ELF-1 (cell line): ENCODE measurements at regions not wholly inside any gene's neighbourhood (a gene's known extent, or its start where the extent isn't known, plus 50 kb on each side); places are given as distances from the start of the nearest gene placed in this dataset.

Experiments
- DNase-seq: peaks from one replicate; pipeline ENCODE4 v3.0.0-alpha.2; 2016; ENCODE audit warnings: low read depth, low spot score

DNA sequence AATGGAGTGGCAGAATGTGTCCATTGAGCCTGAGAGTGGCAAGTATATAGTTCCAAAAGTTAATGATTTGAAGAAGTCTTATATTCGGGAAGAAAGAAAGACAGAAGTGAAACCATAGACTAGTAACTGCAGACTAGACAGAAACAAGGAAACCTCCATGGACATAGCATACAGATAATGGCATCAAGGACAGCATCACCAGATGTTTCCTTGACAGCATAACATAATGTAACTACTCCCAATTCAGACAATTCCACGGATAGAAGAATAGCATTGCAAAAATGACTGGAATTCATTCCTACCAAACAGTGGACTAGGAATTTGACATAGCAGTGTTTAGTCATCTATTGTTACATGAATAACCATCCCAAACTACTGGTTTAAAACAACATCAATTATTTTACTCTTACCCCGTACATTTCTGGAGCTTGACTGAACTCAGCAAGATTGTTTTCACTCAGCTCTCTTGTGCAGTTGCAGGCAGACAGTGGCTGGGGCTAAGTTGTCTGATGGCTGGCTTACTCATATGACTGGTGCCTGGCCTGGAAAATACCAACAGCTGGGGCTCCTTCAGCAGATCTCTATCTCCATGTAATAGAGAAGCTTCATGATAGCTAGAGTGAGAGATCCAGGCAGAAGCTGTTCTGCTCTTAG is 109.7 kb upstream of the GADL1 start:
- DNase-seq, result no peak

DNA sequence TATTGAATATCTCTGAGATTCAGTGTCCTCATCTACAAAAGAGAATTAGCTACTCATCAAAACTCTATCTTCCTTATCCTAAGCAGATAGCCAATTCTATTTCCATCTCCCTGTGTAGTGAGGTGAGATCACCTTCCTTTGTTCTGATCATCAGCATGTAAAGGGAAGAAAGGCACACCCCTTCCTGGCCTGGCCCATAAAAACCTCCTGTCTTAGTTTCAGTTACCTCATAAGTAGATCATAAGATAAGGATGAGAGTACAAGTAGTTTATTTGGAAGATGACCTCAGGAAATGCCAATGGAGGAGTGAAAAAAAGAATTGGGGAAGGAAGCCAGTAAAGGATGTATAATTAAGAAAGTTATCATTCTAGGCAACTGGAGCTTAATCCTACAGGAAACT is 114.5 kb upstream of the GADL1 start:
- DNase-seq, result peak; percentile 21

DNA sequence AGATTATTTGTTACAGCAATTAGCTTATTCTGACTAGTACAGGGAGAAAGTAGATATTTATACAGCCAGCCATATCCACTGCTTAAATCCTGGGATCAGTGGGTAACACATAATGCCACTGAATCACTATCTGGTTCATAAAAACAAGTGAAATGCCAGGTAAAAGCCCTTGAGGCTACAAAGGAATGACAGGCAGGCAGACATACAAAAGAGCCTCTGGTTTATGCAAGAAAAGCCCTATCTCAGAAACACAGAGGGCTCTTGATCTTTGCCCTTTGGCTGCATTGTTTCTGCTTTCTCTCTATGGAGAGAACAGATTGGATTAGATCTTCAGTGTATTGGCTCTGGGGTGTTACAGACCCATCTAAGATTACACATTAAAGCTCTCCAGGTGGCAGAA is 115.4 kb upstream of the GADL1 start:
- DNase-seq, result peak; percentile 90

DNA sequence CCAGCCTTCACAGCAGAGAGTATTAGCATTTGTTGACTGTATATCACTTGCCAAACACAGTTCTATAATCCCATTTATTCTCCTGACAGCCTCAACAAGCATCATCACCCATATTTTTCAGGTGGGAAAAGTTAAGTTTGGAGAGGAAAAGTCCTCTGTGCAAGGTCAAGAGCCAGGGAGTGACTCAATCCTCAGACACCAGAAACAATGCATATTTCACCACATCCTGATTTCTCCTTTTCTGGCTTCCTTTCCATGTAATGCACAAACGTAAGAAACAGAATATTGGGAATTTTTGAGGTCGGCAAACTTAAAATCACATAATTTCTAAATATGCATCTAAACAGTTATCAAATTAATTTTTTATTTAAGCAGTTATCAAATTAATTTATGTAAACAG is 116.0 kb upstream of the GADL1 start:
- DNase-seq, result no peak

DNA sequence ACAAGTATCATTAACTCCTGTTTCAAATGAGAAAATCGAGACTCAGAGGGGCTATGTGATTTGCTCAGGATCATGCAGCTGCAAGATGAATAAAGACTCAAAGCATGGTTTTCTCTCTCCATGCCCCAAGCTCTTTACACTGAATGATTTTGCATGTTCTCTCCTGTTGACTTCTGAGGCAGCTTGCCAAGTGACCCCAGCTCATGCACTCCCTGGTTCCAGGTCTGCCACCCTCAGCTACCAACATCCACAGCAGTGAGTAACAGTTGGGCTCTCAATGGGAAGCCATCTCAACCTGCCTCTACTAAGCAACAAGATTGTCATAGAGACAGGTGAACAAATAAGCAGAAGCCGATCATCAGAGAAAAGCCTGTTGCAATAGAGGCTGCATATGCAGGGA is 116.9 kb upstream of the GADL1 start:
- no peak for DNase-seq

DNA sequence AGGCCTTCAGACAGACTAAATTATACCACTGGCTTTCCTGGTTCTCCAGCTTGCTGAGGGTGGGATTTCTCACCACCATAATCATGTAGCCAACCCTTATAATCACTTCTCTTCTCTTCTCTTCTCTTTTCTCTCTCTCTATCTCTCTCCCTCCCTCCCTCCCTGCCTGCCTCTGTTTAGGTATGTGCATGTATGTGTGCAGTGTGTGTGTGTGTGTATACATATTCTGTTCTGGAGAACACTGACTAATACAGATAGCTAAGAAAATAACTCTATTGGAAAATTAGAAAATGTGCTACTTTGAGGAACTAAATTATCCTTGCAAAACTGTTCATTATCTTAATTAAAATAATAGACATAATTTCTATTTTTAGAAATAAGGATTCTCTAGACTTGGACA is 118.6 kb upstream of the GADL1 start:
- DNase-seq, result no peak

DNA sequence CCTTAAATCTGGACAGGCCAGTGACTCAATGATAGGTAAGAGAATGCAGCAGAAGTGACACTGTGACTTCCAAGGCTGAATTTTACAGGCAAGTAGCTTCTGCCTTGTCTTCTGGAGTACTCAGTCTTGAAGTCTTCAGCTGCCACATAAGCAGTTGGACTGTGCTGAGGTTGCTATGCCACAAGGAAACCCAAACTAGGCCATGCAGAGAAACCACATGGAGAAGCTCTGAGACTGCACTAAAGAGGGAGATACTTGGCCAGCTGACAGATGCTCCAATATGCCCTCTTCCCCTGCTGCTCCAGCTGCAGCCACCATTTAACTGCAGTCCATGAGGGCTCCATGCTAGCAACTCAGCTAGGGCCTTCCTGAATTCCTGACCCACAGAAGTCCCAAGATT is 119.4 kb upstream of the GADL1 start:
- no peak for DNase-seq

DNA sequence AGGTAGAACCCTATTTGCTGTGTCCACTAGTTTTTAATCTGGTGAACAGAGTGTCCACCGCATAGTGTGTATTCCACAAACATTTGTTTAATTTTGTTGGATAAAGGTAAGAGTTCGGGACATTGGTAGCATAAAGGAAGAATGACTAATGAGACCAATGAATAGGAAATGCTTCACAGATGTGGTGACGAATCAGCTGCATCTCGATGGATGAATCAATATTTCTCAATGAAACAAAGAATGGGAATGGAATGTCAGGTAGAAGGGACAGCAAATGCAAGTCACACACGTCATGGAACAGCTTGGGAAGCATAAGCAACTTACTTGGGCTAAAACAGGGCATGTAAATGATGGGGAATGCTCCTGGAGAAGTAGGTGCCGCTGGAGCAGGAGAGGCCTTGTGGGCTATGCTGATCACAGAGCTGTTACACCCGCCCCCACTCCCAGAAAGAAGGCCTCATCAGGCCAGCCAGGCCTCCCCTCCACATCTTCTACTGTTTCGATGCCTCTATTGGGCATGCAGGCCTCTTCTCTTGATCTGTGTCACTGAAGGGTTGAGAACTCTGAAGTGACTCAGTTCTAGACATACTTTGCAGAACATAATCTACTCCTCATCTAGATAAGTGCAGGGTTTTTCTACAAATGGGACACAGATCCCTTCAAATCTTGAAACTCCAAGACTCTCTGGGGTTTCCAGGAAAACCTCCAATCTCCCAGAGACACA is 120.0 kb upstream of the GADL1 start:
- no peak for DNase-seq

DNA sequence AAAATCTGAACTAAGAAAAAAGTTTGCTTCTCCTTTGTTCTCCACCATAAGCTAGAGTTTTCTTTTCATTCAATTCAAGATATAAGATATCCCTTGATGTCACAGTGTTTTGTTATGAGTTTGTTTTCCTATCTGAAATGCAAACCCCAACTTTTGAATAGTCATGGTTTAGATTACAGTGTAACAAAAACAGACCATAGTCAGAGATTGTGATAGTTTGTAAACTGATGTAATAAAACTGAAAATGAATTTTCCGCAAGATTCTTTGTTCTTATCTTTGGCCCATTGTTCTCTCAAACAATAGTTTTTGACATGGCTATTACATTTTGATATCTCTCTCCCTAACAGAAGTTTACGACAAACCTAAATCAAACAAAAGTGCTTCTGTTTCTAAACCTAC is 121.7 kb upstream of the GADL1 start:
- no peak for DNase-seq

DNA sequence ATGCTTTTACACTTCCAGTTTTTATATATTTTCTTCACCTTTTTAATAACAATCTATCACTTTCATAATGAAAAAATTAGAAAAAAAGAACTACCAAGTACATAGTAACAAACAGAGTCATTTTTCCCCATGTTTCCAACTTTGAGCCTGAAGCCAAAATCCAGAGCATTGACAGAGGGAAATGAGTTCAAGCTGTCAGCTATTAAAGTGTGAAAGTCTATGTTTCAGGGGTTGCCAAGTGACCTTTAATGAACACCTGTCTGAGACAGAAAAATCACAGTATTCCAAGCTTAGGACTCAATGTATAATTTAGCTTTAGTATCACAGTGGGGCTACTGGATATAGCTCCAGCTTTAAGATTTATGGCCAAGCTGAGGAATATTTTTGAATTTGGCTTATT is 128.3 kb upstream of the GADL1 start:
- DNase-seq, result no peak

DNA sequence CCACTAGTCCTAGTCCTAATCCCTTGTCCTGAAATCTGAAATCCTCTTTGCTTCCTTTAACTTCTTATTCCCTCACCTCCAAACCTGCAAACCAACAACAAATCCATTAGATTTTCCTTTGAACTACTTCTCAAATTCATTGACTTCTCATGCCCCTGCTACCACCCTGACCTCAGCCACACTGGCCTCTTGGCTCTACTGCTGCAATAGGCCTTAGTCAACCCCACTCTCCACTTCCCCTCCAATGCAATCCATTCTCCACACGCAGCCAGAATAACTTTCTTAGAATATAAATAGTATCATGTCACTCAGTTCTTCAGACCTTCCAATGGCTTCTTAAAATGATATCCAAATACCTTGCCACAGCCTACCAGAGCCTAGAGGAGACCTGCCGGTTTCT is 131.1 kb upstream of the GADL1 start:
- no peak for DNase-seq

DNA sequence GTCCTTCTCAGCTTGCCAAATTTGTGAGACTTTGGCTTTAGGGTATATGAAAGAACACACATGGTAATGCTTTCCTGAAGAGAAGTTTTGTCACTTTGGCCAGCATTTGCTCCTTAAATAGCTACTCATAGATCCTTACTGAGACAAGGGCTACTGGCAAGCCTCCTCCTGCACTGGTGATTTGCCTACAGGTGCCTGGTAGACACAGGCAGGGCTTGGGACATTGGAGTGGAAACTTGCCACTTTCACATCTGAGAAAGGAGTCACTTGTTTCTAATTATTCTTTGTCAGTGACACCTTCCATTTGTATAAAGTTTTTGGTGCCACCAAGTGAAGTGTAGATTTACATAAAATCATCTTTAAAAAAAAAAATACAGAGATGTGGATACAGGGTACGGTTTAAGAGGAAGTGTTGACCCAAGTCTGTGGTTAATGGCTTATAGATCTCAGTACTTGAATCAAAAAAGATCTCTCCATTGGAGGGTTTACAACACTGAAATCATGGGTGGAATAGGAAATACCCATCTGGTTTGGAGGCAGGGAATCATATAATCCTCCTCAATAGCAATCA is 132.8 kb upstream of the GADL1 start:
- no peak for DNase-seq

DNA sequence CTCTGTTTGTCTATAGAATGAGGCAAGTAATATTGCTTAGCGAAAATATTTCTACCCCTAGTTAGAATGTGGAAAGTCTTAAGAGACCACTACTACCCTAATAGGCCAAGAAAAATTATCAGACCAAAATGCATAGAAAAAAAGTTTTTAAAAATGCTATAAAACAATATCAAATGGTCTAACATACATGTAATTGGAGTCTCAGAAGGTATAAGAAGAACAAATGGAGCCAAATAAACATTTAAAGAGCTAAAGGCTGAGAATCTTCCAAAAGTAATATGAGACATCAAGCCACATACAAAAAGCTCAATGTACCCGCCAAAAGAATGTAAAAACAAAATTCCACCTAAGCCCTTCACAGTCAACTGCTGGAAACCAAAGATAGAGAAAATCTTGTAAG is 133.5 kb upstream of the GADL1 start:
- no peak for DNase-seq

DNA sequence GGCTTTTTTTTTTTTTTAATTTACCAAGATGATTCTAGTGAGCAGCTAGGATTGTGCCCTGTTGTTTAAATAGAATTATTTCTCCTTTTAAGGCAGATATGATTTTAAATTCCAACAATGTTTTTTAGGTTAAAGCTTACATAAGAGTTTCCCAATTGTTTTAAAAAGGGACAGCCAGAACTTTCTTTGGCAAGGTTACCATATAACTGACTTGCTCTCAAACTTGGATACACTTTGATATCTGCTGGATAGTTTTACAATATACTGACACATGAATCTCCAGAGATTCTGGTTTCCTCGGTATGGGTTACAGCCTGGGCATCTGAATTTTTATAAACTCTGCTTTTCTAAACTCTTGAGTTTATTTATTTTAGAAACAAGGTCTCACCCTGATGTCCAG is 134.3 kb upstream of the GADL1 start:
- no peak for DNase-seq

DNA sequence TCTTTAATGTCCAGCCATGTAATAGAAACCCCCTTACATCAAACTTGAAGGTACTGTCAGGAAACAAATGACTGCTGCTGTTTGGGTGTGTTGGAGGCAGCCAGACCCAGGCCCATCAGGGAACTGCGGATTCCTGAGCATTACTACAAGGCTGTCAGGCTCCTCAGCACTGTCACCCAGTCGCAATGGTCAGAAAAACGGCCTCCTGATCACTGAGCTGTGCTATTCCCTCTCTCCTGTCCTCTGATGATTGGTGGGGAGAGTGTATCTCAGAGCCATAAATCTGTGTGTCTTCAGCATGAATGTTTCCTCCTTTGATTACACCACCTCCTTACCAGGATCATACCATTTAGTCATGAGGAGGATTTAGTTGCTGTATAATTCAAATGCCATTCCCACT is 135.2 kb upstream of the GADL1 start:
- peak; percentile 18 for DNase-seq

DNA sequence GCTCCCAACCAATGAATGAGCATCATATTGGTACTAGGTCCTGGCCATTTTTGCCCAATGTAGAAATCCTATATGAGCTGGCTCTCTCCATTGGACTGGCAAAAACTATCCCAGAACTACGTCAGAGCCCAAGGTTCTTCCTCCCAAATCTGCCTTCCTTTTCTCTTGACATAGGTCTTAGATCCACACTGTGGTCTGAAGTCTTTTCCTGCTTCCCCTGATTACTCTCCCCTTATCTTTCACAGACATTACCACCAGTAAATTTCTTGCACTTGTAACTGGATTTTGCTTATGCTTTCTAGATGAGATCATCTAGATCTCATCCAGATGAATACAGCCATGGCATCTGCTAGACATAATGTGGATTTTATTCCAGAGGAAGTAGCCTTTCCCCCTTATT is 141.2 kb upstream of the GADL1 start:
- no peak for DNase-seq

DNA sequence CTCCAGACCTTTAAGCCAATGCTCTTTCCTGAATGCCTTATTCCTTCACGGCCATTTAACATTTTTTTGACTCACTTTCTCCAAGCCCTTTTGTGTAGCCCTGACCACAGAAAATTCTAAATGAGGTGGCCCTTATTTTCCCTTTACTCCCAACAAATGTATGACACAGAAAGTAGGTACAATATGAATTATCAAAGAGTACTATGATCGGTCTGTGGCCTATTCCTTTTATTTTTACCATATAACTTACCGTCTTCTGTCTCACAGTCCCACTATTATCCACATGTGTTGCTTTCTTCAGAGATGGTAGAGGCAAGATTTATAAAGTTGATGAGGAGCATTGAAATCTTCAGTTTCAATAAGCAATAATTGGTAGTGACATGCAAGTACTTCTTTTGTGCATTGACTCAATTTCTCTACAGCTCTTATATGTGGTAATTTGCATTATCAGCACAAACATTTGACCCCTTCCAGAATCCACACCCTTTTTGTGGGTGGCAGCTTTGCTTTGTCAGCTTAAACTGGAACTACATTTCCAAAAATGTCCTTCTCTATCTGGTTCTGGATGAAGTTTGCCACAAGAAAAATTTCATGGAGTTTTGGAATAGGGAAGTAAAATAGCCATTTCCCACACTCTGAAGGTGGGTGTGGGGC is 143.8 kb upstream of the GADL1 start:
- no peak for DNase-seq

DNA sequence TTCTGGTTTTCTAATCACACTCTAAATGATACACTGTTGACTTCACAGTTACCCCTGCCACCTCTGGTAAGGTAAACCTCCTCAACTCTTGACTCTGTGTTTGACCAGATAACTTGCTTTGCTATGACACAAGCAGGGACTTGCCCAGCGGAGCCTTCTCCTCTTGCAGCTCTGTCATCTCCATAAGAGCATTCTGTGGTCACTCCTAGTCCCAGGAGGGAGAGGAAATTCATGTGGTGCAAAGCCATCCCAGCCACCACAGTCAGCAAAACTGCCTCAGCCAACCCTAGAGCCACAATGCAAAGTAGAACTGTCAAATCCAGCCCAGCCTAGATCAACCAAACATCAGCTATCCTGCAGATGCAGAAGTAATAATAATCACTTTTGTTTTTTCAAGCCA is 144.7 kb upstream of the GADL1 start:
- no peak for DNase-seq

DNA sequence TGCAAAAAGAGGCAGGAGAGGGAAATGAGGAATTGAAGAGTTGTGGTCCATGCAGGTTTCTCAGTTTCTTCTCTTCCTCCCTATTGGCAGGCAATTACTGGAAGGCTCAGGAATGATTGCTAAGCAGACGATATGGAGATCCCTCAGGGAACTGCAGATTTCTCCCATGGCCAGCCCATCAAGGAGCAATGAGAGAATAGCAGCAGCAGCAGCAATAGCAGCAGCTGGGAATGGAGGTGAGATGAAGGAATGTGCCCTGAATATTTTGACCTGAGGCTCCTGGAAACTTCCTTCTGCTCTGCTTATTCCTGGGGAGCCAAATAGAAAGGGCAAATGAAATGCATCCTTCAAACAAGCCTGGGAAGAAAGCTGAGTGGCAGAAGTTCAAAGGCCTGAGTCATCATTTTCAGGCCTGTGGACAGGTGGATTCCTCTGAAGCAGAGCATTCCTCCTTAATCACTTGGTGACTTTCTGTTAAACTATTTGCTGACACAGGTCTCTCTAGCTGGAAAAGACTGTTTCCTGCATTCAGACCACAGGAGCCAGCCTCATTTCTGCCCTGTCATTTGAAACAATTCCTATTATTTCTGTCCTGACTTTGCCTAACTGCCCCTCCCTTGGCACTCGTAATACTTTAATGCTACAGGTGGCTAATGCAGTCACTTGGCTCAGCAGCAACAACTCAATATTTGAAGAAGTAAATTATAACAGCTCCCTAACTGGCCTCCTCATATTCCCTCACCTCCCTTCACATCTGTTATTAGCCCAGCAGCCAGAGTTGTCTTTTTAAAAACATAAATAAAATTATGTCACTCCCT is 146.9 kb upstream of the GADL1 start:
- peak; percentile 96 for DNase-seq

DNA sequence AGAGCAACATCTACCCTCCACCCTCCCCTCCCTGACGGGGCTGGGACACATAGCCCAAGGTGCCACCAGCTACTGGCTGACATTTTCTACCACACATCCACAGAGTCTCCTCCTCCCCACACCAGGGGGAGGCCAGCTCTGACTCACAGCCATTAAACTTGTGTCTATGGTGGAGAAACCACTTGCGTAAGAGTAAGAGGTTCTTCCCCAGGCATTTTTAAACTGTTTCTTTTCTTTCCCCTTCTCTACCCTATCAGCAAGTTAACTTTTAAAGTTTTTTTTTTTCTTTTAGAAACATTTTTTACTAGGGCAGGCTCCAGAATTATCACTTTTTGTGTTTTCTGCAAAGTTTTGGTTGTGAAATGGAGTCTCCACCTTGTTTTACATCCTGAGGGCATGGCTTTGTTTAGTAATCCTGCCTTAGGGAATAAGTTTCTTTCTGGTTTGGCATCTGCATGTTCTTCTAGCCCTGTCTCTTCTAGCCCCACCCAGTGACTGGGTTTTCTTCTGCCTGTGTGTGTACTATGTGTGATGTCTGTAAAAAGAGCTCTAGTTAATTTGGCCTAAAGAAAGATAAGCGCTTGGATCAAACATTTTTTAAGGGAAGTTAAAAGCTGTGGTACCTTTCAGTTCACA is 148.8 kb upstream of the GADL1 start:
- peak; percentile 25 for DNase-seq

DNA sequence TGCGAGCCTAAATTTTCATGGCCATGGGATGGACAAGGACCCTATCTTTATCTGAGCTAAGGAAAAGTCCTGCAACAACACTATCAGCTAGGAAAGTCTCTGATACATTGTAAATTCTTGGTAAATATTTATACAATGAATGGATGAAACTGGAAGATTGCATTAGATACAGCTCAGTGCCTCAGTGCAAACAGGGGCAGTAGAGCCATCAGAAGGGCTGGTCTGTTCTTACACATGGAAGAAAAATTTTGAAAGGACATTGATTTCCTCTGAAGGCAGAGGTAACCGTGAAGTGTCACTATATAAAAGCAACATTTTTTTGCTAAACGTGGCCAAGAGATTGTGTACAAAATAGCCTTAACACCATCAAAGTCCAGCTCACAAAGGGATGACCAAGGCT is 153.2 kb upstream of the GADL1 start:
- DNase-seq, result no peak

DNA sequence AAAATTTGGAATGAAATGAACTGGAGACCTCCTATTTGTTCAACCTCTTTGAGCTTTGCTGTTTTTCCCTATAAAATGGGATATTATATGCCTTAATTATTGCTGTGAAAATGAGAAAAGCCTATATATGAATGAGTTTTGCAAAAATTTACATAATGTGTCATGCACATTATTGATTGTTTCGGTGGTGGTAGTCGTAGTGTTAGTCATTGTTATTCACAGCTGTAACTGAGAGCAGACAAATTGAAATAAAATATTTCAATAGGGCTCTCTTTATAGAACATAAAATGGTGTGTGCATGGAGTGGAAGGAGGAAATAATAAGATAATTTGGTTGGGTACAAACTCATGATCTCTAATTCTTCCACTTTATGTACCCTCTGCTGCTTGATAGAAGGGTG is 153.7 kb upstream of the GADL1 start:
- DNase-seq, result no peak
